GM12891 (cell line): ENCODE measurements at regions not wholly inside any gene's neighbourhood (a gene's known extent, or its start where the extent isn't known, plus 50 kb on each side); places are given as distances from the start of the nearest gene placed in this dataset.

Experiments used
- DNase-seq: peaks from one replicate; pipeline ENCODE4 v3.0.0; 2011; ENCODE audit warnings: low spot score; ENCODE audit not compliant: insufficient read length
- FAIRE-seq: peaks from 2 replicates; lab custom pipeline; 2011; peaks lifted over from hg19 to GRCh38; lab: Jason Lieb, UNC
- PAX5 ChIP-seq: IDR thresholded peaks from 2 replicates; pipeline ENCODE4 v1.6.1; 2011; ENCODE audit warnings: low read length, moderate library complexity, mild to moderate bottlenecking; ENCODE audit not compliant: insufficient read depth, severe bottlenecking
- POLR2A ChIP-seq: IDR thresholded peaks from 2 replicates; pipeline ENCODE4 v1.6.1; 2011; ENCODE audit warnings: low read depth, low read length, control low read depth
- POLR2AphosphoS5 ChIP-seq: IDR thresholded peaks from 2 replicates; pipeline ENCODE4 v1.6.1; 2011; ENCODE audit warnings: low read depth, low read length, control low read depth
- POU2F2 ChIP-seq: IDR thresholded peaks from 2 replicates; pipeline ENCODE4 v1.6.1; 2011; ENCODE audit warnings: low read depth, mild to moderate bottlenecking, control low read depth, low read length, moderate library complexity
- SPI1 ChIP-seq: IDR thresholded peaks from 2 replicates; pipeline ENCODE4 v1.6.1; 2011; ENCODE audit warnings: low read depth, low read length, control low read depth
- TAF1 ChIP-seq: IDR thresholded peaks from 2 replicates; pipeline ENCODE4 v1.6.1; 2011; ENCODE audit warnings: low read depth, low read length, control low read depth

- TF ChIP-seq POU2F2: no peak
- no peak for TF ChIP-seq TAF1
- TF ChIP-seq SPI1: no peak
- no peak for TF ChIP-seq POLR2AphosphoS5
- DNase-seq: no peak
- no peak for FAIRE-seq
Measured at GRCh38 chr10:24118246-24118645, 90.7 kb upstream of the KIAA1217 start.

- FAIRE-seq (no peak), DNase-seq (no peak)
- TF ChIP-seq PAX5 (no peak), POLR2AphosphoS5 (no peak), SPI1 (no peak), POLR2A (no peak), TAF1 (no peak), POU2F2 (no peak)
Measured at GRCh38 chr10:24119896-24120295, 89.0 kb upstream of the KIAA1217 start.

- FAIRE-seq (no peak), DNase-seq (no peak)
- TF ChIP-seq POU2F2: no peak
- TF ChIP-seq PAX5: no peak
- no peak for TF ChIP-seq SPI1
- TF ChIP-seq POLR2A: no peak
- TF ChIP-seq TAF1: no peak
- no peak for TF ChIP-seq POLR2AphosphoS5
Measured at GRCh38 chr10:24120646-24121045, 88.3 kb upstream of the KIAA1217 start.

- DNase-seq (no peak), FAIRE-seq (no peak)
- TF ChIP-seq POU2F2: no peak
- no peak for TF ChIP-seq TAF1
- TF ChIP-seq POLR2AphosphoS5: no peak
- TF ChIP-seq SPI1: no peak
- no peak for TF ChIP-seq POLR2A
- no peak for TF ChIP-seq PAX5
Measured at GRCh38 chr10:24127516-24127915, 81.4 kb upstream of the KIAA1217 start.

- TF ChIP-seq POLR2A (no peak), POU2F2 (no peak), TAF1 (no peak), POLR2AphosphoS5 (no peak), PAX5 (no peak), SPI1 (no peak)
- no peak for FAIRE-seq
- no peak for DNase-seq
Measured at GRCh38 chr10:24128066-24128730, 80.7 kb upstream of the KIAA1217 start.

- TF ChIP-seq POU2F2: no peak
- TF ChIP-seq TAF1: no peak
- no peak for TF ChIP-seq PAX5
- TF ChIP-seq POLR2A: no peak
- no peak for TF ChIP-seq SPI1
- no peak for TF ChIP-seq POLR2AphosphoS5
- FAIRE-seq: no peak
- DNase-seq: no peak
Measured at GRCh38 chr10:24132741-24133140, 76.2 kb upstream of the KIAA1217 start.

GRCh38 chr10:24133835-24134234 is 75.1 kb upstream of the KIAA1217 start:
- TF ChIP-seq PAX5 (no peak), SPI1 (no peak), POLR2A (no peak), TAF1 (no peak), POLR2AphosphoS5 (no peak), POU2F2 (no peak)
- FAIRE-seq (no peak), DNase-seq (no peak)

- no peak for DNase-seq
- FAIRE-seq: no peak
- TF ChIP-seq PAX5: no peak
- TF ChIP-seq POLR2A: no peak
Measured at GRCh38 chr10:24136070-24136469, 72.9 kb upstream of the KIAA1217 start.

- no peak for TF ChIP-seq SPI1
- no peak for TF ChIP-seq POLR2AphosphoS5
- no peak for TF ChIP-seq PAX5
- TF ChIP-seq TAF1: no peak
- no peak for TF ChIP-seq POLR2A
- no peak for TF ChIP-seq POU2F2
- DNase-seq: no peak
- FAIRE-seq: no peak
Measured at GRCh38 chr10:24147321-24147720, 61.6 kb upstream of the KIAA1217 start.

GRCh38 chr10:24149640-24150039 is 59.3 kb upstream of the KIAA1217 start:
- DNase-seq: no peak
- no peak for TF ChIP-seq POU2F2
- no peak for TF ChIP-seq TAF1
- no peak for TF ChIP-seq POLR2AphosphoS5
- TF ChIP-seq SPI1: no peak
- no peak for TF ChIP-seq POLR2A
- TF ChIP-seq PAX5: no peak
- no peak for FAIRE-seq

- FAIRE-seq: no peak
- TF ChIP-seq TAF1 (no peak), POU2F2 (no peak), SPI1 (no peak), POLR2AphosphoS5 (no peak), PAX5 (no peak), POLR2A (no peak)
- no peak for DNase-seq
Measured at GRCh38 chr10:24150853-24151252, 58.1 kb upstream of the KIAA1217 start.
